HTR-8/SVneo (cell line): ENCODE measurements at regions not wholly inside any gene's neighbourhood (a gene's known extent, or its start where the extent isn't known, plus 50 kb on each side); places are given as distances from the start of the nearest gene placed in this dataset.

ENCODE experiments used
- DNase-seq: peaks from one replicate; pipeline ENCODE4 v3.0.0; 2011; ENCODE audit warnings: low spot score, mixed read lengths; ENCODE audit not compliant: insufficient read length
- FAIRE-seq: peaks from 2 replicates; lab custom pipeline; 2011; peaks lifted over from hg19 to GRCh38; lab: Jason Lieb, UNC

DNA sequence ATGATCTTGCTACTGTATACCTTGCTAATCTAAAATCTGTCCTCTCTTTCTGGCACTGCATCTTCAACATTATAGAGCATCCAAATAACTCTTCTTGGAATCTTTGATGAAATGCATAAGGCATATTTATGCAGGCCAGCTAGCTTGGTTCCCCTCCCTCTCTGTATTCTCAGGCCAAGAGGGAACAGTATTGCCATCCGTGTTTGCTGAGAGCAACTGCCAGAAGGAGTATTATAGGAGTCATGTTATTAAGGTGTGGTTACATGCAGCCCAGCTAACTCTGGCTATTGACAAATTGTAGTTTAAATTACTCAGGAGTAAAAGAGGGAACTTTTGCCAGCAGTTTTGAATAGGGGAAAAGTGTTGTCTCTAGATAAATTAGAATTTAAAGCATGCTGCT is 309.3 kb upstream of the E2F7 start:
- DNase-seq, result no peak
- no peak for FAIRE-seq

DNA sequence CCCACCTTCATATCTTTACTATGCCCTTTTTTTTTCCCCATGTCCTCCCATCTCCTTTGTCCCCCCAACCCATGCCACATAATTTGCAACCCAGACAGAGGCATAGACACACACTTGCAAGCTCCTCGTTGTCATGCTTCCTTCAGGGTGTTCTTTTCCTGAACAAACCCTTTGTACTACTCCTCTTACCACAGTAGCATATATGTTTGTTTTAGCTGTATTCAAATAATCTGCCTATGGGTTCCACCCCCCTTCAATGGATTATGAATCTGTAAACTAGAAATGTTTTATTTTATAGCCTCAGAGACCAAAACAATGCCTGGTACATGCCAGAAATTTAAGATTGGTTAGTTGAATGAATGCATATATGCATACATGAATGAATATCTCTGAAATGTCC is 307.1 kb upstream of the E2F7 start:
- no peak for DNase-seq

DNA sequence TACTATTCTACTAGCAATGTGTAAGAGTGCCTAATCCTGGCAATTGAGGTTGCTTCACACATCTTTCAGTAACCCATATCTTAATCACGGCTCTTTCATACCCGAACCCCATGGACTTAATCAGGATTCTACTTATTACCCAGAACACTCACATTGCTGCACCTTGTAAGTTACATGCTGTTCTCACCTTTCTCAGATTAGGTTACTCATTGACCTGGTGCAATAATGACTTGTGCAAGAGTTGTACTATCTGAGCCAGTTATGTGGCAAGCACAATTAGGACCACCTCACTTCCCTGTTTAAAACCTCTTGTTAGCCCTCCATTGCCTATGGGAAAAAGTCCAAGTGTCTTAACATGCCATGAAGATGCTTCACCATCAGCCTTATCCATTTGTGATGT is 306.7 kb upstream of the E2F7 start:
- no peak for DNase-seq

More for the DNA sequence above, 307.1 kb upstream of the E2F7 start:
- FAIRE-seq, result no peak

DNA sequence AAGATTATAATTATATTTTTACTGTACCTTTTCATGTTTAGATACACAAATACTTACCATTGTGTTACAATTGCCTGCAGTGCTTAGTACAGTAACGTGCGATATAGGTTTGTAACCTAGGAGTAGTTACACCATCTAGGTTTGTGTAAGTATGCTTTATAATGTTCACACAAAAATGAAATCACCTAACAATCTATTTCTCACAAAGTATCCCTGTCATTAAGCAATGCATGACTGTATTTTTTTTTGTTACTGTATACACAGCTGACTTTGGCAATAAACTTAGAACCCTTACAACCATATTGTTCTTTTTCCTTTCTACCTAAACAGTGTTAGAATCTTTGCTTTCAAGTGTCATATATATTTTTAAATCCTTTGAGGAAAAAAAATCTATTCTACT is 303.0 kb upstream of the E2F7 start:
- DNase-seq, result no peak
- FAIRE-seq, result no peak

More for the DNA sequence above, 306.7 kb upstream of the E2F7 start:
- no peak for FAIRE-seq

DNA sequence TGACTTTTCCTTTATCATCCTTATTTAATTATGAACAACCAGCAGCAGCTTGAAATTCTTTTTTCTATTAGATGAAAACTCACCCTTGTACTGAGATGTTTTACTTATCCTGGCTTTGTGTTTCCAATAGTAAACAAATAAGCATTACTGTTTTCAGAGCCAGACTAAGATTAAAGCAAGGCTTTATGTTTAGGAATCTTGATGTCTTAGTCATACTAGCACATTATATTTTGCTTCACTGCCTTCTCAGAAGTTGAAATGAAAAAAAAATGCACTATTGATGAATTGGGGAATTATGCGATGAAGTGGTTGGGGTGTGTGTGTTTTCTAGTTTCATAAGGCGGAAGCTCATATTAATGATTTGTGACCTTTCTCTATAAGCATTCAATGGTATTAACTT is 301.2 kb upstream of the E2F7 start:
- FAIRE-seq (no peak), DNase-seq (no peak)

DNA sequence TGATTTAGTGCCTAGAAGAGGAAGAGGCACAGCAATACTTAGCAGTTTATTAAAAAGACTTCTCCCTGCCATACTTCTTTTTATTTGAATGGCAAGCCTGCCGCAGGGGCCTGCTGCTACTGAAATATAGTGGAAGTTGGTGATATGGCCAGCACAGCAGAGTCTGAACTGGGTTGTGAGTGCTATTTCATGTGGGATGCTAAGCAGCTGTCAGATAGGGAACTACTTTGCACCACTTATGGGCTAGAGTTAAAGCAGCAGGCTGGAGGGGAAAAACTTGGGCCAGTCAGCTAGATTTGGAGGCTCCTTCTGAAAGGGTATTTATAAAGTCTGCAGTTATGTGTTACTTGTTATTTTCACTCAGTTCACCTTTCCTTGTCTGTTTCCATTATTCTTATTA is 299.0 kb upstream of the E2F7 start:
- DNase-seq, result no peak
- no peak for FAIRE-seq

DNA sequence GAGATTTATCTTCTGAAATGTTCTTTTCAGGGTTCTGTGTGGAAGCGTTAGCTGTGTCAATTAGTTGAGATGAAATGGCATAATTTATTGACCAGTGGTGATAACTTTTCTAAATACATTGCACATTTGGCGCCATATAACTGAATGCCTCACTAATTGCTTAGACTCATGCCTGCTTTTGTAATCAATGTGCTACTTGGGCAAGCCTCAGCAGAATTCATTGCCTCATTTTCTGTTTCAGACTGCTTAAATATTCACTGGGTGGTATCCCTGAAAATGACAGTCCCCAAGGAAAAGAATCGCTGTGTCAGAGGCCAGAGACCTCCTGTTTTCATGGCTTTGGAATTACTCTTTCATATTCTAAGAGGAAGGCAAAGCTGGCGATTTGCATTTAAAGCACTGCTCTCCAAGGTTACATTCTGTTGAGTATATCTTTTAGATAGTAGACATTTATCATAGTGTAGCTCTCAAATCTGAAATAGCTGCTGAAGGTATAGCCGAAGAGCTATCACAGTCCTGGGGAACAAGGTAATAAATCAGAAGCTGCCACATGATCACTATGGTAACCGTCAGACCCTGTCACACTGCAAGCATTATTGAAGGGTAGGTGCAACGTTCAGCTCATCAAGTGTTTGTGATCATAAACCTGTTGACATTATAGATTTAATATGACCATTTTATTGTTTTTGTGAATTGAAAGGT is 297.3 kb upstream of the E2F7 start:
- DNase-seq (no peak), FAIRE-seq (no peak)

DNA sequence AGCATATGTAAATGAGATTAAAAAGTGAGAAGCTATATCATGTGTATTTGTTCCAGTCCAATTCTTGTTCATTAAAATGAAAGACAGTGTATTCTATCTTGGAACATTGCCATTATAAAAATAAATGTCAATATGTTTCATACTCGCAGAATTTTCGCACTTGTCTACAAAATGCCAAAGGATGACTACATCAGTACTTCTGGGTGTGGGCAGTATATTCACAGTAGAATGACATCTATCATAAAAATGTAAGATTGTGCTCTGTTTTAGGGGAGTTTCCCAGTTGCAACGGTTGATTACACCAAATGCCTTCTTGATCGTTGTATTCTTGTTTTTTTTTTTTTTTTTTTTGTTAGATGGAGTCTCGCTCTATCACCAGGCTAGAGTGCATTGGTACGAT is 292.3 kb upstream of the E2F7 start:
- FAIRE-seq (no peak), DNase-seq (no peak)

DNA sequence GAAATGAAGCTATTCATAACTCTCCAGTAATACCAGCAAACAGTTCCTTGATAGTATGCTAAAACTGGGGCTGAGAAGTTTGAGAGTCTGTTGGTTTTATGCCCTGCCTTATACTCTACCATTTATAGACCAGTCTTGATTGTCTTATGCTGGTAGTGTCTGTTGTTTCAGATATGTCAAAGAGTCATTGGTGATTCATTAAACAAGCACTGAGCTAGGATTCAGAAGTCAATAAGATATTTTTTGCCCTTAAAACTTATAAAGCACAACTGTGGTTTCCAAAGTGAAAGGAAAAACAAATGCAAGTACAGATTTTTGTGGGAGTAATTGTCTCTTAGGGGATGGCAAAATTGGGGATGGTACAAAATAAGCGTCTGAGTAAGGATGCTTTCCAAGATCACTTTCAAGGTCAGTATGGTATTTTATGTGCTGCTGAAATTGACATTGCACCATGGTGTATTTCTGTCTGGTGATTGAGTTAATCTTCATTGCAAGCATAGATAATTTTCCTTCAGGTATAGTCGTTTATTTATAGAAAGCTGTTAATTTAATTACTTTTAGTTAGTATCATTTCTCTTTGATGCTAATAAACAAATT is 289.5 kb upstream of the E2F7 start:
- FAIRE-seq, result no peak
- DNase-seq, result no peak

DNA sequence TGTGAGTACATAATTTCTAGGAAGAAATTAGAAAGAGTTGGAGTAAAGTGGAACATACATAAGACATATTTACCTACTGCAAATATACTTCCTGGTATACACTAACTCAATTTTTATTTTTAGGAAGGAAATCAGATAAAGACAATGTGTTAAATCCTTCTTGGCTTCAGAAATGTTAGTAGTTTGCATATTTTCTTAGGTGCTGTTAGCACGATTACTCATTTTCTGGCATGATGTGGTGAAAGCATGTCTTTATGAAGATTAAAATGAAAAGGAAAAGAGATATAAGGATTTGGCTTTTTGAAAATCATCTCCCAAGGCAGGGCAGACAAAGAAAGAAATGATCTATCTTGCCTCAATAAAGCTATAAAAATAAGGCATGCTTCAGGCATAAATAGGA is 287.6 kb upstream of the E2F7 start:
- DNase-seq (no peak), FAIRE-seq (no peak)

DNA sequence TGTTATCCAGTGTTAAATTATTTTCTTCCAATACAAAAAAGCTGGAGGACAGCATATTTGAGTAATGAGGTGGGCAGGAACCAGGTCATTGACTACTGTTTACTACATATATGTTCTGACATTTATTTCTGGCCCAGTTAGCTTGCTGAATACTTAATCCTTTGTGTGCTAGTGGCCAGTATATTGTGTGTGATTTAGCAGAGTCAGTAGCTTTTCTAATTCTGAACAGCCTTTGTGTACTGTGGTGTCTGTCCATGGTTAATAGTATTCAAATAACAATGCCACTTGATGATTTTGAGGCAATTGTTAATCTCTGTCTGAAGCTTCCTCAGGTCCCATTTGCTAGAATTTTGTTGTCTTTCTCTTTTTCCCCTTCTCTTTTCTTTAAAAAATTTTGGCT is 286.5 kb upstream of the E2F7 start:
- DNase-seq, result no peak
- FAIRE-seq, result no peak

DNA sequence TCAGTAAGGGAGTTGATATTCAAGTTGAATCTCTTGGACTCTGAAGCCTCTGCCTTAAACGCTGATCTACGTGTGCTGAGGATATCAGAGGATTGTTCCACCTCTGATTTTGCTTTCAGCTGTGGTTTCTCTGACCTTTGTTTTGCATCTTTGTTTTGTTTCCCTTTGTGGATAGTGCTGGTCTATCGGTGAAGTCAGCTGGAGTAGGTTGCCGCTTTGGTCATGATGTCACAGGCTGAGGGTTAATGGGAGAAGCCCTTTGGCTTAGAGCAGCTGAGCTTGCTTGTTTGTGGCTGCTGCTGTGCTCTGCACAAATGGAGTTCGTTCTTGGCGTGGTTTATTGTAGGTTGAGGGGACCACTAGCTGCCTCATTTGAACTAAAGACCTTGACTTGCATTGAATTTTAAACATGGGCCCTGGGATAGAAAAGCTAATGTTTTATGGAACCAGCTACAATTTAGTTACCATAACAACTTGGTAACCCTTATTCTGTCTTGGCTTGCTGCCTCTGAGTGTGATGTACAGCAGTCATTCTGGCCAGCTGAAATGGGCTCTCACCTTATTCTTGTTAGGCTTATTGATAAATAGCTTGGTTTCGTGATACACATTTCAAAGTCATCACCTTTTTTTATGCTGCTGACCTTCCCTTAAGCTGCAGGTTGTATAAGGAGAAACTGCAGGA is 284.5 kb upstream of the E2F7 start:
- no peak for FAIRE-seq
- no peak for DNase-seq

DNA sequence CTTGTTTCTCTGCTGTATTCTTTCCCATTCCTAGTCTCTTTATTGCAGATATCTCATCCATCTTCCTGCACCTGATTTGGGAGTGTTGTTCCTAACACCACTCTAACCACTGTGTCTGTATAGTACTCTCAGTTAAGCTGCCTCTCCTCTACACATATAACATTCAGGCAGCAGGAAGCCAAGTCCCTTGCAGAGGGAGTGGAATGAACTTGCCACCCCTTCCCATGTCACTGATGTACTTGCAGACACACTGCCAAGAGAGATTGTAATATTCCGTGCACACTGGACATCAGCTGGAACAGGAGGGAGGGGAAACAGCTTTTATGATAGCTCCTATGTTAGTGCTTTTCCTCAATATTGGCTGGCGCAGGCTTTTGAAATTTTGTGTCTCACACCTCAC is 281.6 kb upstream of the E2F7 start:
- no peak for FAIRE-seq

DNA sequence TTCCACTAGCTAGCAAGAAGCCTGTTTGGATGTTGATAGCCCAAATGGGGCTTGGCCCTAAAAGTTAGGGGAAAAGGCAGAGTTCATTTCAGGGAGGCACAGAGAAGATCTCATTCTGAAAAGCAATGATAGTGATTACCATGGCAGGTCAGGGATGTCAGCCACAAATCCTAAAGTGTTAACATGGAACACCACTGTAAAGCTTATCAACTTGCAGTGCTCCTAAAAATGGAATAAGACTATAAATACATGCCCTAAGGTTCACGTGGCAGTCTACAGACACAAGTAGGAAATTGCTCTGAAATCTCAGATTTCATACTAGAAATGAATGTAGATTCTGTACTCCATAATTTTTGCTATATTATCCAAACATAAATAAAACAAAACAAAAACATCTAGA is 280.0 kb upstream of the E2F7 start:
- FAIRE-seq, result no peak
- no peak for DNase-seq

More for the DNA sequence above, 281.6 kb upstream of the E2F7 start:
- DNase-seq, result no peak

DNA sequence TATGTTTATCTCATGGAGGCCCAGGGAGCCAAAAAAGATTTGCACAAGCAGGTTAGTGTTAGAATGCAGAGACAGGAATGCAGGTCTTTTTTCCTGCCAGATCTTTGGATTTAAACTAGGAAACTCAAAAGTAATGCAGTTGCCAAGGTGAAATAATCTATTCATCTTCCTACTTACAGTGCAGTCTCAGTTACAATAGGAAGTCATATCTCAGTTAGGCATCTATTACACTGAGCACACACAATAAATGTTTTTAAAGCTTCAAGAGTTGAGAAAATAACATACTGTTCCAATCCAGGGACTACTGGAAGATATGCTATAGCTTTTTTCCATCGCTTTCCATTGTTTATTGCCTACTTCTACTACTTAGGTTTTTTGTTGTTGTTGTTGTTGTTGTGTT is 279.3 kb upstream of the E2F7 start:
- no peak for FAIRE-seq

DNA sequence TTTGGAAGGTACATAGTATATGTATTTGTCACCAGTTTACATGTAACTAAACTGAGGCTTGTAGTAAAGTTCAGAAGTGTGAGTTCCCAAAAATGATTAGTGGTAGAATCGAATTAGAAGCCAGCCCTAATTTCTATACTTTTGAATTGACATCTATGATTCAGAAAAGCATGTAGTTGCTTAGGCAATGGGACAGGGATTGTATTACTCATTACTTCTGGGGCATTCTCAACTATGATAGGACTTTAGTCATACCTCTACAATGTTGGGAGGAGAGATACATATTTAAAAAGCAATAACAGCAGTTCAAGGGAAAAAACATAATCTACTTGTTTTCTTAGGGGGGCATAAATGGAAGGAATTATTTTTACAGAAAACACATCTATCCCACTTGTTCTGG is 277.9 kb upstream of the E2F7 start:
- DNase-seq (no peak), FAIRE-seq (no peak)

More for the DNA sequence above, 279.3 kb upstream of the E2F7 start:
- no peak for DNase-seq

DNA sequence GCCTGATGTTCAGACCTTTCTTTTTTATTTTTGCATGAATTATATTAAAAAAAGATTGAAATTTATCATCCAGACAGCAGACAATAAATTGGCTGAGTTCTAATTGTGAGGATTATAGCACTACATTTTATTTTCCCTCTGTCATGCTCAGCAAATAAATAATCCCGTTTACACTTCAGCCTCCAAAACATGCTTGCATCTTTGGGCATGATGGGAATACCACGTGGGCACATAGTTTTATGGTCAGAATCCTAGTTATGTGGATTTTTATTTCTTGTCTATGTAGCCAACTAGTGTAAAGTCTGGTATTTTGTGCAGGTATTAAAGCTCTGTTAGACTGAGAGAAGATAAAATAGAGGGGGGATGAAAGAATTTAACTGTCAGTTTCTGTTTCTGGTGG is 276.9 kb upstream of the E2F7 start:
- FAIRE-seq, result no peak
- DNase-seq, result no peak

DNA sequence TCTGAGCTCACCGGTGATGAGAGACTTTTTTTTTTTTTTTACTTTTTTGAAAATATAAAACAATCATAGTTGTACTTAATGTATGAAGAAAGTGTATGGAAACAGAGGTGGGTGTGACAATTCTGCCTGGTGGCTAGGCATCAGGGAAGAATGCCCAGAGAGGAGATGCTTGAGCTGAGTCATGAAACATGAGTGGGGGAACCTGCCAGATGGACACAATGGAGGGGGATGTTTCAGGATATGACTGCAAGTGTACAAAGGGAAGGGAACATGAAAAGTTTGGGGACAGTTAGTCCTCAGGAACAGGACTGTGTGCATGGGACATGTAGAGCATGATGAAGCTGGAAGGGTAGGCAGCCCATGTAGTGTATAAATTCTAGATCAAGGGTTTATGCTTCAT is 274.2 kb upstream of the E2F7 start:
- no peak for DNase-seq

DNA sequence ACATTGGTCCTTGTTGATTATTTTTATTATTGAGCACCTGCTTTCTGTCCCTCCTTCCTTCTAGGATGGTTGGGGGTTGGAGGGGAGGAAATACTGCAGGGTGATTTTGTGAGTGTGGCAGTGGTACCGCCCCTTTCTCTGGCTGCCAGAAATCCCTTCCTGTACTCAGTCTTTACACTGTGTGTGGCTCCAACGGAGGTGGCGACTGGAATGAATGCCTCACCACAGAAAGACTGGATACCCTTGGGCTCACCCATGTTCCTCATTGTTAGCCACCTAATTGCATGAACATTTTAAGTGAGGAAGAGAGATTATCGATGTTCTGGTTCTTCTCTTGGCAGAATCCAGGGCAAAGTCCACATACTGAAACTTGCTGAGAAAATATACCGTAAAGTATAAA is 272.0 kb upstream of the E2F7 start:
- DNase-seq (no peak), FAIRE-seq (no peak)

More for the DNA sequence above, 274.2 kb upstream of the E2F7 start:
- no peak for FAIRE-seq

DNA sequence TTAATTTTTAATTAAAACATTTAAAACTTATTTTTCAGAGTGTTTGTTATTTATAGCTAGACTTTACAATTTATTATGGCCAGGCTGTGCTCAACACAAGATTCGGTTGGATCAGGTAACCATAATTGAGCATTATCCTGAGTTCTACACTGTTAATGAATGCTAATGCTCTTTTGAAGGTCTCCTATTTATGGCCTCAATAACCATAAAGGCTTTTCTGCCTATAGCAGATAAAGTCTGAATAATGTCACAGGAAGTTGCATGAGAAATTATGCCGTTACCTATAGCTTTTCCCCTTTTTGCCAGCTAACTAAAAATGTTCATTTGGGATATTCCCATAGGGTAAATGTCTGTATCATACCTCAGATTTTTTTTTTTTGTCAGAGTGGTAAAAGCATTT is 269.4 kb upstream of the E2F7 start:
- no peak for DNase-seq
- no peak for FAIRE-seq

DNA sequence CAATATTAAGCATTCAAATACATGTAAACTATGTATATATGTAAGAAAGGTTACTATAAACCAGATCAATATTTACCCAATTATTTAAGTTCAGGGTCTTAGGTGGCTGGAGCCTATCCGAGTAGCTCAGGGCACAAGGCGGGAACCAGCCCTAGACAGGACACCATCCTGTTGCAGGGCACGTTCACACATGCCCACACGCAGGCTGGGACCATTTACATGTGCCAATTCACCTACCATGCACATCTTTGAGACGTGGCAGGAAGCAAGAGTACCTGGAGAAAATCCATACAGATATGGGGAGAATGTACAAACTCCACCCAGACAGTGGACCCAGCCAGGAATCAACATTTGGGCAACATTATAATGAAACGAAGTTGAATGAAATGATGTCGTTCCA is 263.0 kb upstream of the E2F7 start:
- no peak for FAIRE-seq
- no peak for DNase-seq
